Mammary epithelial cell (primary cell): ENCODE measurements at regions not wholly inside any gene's neighbourhood (a gene's known extent, or its start where the extent isn't known, plus 50 kb on each side); places are given as distances from the start of the nearest gene placed in this dataset.

Experiments used
- EZH2 ChIP-seq: IDR thresholded peaks from 2 replicates; pipeline ENCODE4 v1.6.1; 2012; ENCODE audit warnings: low read length, inconsistent platforms, borderline replicate concordance
- TF ChIP-seq, protein P1 (sequence below), 2 donors: IDR thresholded peaks in 1 of 2; conservative IDR thresholded peaks in 1 of 2; 2 replicates each; pipeline ENCODE4 v1.5.1; 2011 to 2012; ENCODE audit warnings: inconsistent platforms in 2 of 2, low read length in 2 of 2, mild to moderate bottlenecking in 2 of 2, control low read depth in 1 of 2, low read depth in 1 of 2; ENCODE audit not compliant: insufficient read depth in 1 of 2; ENCODE audit errors: extremely low read depth in 1 of 2

DNA sequence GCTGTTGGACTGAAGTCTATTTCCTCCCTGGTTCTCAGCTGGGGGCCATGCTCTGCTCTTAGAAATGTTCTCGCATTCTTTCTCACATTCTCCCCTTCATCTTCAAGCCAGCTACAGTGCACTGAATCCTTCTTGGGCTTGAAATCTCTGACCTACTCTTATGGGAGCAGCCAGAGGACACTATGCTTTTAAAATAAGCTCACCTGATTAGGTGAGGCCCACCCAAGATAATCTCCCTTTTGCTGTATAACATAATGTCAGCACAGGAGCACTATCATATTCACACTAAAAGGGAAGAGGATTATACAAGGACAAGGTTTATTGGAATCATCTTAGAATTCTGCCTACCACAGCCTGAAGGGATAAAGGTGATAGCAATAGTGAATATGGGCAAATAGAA is 146.3 kb downstream of the ZNF674 start:
- TF ChIP-seq, protein P1, sequence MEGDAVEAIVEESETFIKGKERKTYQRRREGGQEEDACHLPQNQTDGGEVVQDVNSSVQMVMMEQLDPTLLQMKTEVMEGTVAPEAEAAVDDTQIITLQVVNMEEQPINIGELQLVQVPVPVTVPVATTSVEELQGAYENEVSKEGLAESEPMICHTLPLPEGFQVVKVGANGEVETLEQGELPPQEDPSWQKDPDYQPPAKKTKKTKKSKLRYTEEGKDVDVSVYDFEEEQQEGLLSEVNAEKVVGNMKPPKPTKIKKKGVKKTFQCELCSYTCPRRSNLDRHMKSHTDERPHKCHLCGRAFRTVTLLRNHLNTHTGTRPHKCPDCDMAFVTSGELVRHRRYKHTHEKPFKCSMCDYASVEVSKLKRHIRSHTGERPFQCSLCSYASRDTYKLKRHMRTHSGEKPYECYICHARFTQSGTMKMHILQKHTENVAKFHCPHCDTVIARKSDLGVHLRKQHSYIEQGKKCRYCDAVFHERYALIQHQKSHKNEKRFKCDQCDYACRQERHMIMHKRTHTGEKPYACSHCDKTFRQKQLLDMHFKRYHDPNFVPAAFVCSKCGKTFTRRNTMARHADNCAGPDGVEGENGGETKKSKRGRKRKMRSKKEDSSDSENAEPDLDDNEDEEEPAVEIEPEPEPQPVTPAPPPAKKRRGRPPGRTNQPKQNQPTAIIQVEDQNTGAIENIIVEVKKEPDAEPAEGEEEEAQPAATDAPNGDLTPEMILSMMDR (conservative IDR thresholded peaks at IDR 0.05 in 1 of 2, IDR thresholded peaks at IDR 0.05 in 1 of 2; ENCODE audit: extremely low read depth in 1 of 2, insufficient read depth in 1 of 2, low read depth in 1 of 2, low read length in 2 of 2) = no peak
- TF ChIP-seq EZH2 = no peak
